GM23248 (cell line): ENCODE measurements at regions not wholly inside any gene's neighbourhood (a gene's known extent, or its start where the extent isn't known, plus 50 kb on each side); places are given as distances from the start of the nearest gene placed in this dataset.

Source experiments
- EZH2 ChIP-seq: fragments of 200-600 bp; sonication (generic); IDR thresholded peaks from 2 replicates; pipeline ENCODE4 v1.6.1; 2018; ENCODE audit warnings: antibody characterized with exemption, mild to moderate bottlenecking; ENCODE audit not compliant: insufficient read depth, poor library complexity, severe bottlenecking
- EZH2phosphoT487 ChIP-seq: fragments of 200-600 bp; sonication (generic); IDR thresholded peaks from 2 replicates; pipeline ENCODE4 v1.6.1; 2018; ENCODE audit warnings: antibody characterized with exemption, moderate library complexity, mild to moderate bottlenecking, low read depth; ENCODE audit not compliant: insufficient read depth

DNA sequence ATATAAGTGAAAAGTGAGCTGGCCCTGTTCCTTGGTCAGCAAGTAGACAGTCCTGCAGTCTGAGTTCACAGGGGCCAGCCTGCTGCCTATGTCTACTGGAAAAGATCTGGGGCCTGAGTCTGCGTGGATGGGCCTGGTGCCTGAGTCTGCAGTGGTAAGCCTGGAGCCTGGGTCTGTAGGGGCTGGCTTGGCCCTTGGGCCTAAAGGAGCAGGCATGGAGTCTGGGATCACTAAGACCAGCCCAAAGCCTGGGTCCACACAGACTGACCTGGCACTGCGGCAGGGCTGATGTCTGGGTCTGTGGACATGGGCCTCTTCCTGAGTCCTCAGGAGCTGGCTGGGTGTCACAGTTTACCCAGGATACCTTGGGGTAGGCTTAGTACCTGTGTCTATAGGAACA is 95.4 kb downstream of the KLHL28 start:
- no peak for TF ChIP-seq EZH2
- TF ChIP-seq EZH2phosphoT487, result no peak
